ENCODE measurements at regions not wholly inside any gene's neighbourhood (a gene's known extent, or its start where the extent isn't known, plus 50 kb on each side); places are given as distances from the start of the nearest gene placed in this dataset.

DNA sequence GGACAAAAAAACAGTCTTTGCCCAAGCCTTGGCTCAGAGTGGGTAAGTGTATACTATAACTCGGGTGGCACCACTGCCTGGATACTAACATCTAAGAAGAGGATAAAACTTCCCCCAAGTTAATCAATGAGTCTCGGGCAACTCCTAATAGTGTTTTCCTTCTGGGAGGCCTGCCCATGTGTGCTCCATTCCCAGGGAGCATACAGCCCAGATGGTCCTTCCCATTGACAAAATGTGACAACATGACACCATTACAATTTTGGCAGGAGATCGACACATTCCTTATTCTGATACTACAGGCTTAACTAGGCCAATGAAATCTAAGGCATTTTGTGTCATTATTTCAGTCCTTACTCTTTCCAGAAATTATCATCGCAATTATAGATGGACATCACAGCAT, 52.7 kb upstream of the CRIM1 start:
- POLR2A ChIA-PET, result no interaction called here
- TF ChIP-seq, protein P1, sequence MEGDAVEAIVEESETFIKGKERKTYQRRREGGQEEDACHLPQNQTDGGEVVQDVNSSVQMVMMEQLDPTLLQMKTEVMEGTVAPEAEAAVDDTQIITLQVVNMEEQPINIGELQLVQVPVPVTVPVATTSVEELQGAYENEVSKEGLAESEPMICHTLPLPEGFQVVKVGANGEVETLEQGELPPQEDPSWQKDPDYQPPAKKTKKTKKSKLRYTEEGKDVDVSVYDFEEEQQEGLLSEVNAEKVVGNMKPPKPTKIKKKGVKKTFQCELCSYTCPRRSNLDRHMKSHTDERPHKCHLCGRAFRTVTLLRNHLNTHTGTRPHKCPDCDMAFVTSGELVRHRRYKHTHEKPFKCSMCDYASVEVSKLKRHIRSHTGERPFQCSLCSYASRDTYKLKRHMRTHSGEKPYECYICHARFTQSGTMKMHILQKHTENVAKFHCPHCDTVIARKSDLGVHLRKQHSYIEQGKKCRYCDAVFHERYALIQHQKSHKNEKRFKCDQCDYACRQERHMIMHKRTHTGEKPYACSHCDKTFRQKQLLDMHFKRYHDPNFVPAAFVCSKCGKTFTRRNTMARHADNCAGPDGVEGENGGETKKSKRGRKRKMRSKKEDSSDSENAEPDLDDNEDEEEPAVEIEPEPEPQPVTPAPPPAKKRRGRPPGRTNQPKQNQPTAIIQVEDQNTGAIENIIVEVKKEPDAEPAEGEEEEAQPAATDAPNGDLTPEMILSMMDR (IDR thresholded peaks at IDR 0.05; ENCODE audit: insufficient read depth, low read length, missing control alignments), result no peak
- DNase-seq (ENCODE audit: low read depth, low spot score), result no peak
- CTCF ChIA-PET, result no interaction called here
- no peak overlapping the region for H3K4me3 ChIP-seq (ENCODE audit: low read depth, low read length)

GRCh38 chr2:36301843-36302242, 53.7 kb upstream of the CRIM1 start:
- ChIA-PET POLR2A (no interaction called here), CTCF (no interaction called here)
- H3K4me3 ChIP-seq (ENCODE audit: low read depth, low read length), result no peak overlapping the region
- TF ChIP-seq, protein P1 (IDR thresholded peaks at IDR 0.05; ENCODE audit: insufficient read depth, low read length, missing control alignments), result no peak
- no peak for DNase-seq (ENCODE audit: low read depth, low spot score)

GRCh38 chr2:36300697-36301096, 54.9 kb upstream of the CRIM1 start:
- ChIA-PET CTCF (no interaction called here), POLR2A (no interaction called here)
- no peak overlapping the region for H3K4me3 ChIP-seq (ENCODE audit: low read depth, low read length)
- no peak for DNase-seq (ENCODE audit: low read depth, low spot score)
- TF ChIP-seq, protein P1 (IDR thresholded peaks at IDR 0.05; ENCODE audit: insufficient read depth, low read length, missing control alignments), result no peak

- POLR2A ChIA-PET, result no interaction called here
- no peak overlapping the region for H3K4me3 ChIP-seq (ENCODE audit: low read depth, low read length)
- DNase-seq (ENCODE audit: low read depth, low spot score), result no peak
- TF ChIP-seq, protein P1 (IDR thresholded peaks at IDR 0.05; ENCODE audit: insufficient read depth, low read length, missing control alignments), result no peak
- CTCF ChIA-PET, result no interaction called here
Measured at GRCh38 chr2:36296798-36297197, 58.8 kb upstream of the CRIM1 start.

DNA sequence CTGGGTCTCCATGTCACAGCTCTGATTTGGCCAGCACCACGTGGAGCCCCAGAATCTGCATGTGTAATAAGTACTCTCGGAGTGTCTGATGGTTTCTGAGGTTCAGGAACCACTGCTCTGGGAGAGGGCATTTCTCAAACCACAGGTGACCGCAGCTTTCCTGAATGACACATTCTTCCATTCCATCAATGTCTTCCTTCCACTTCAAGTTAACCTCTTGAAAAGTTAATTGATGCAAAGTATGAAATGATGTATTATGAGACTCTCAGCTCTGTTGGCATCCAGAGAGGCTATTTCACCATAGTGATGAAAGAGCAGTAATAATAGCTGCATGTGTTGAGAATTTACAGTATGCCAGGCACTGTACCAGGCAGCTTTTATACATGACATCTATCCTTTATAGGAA, 61.3 kb upstream of the CRIM1 start:
- ChIA-PET CTCF (interaction anchor here (0.8 to 1.5 kb wide), 2 partner anchors 25 to 27 kb away, joined by 3 to 4 read pairs; no protein-coding TSS in a partner anchor), POLR2A (interaction anchor here (0.6 kb wide), 1 partner anchor 8 kb away, joined by 3 read pairs; no protein-coding TSS in a partner anchor)
- no peak for DNase-seq (ENCODE audit: low read depth, low spot score)
- TF ChIP-seq, protein P1 (IDR thresholded peaks at IDR 0.05; ENCODE audit: insufficient read depth, low read length, missing control alignments), result no peak
- H3K4me3 ChIP-seq (ENCODE audit: low read depth, low read length), result no peak overlapping the region

- CTCF ChIA-PET, result no interaction called here
- POLR2A ChIA-PET, result no interaction called here
- TF ChIP-seq, protein P1 (IDR thresholded peaks at IDR 0.05; ENCODE audit: insufficient read depth, low read length, missing control alignments), result no peak
- peak; percentile 21 for DNase-seq (ENCODE audit: low read depth, low spot score)
- H3K4me3 ChIP-seq (ENCODE audit: low read depth, low read length), result no peak overlapping the region
Measured at GRCh38 chr2:36290306-36290856, 65.2 kb upstream of the CRIM1 start.

Measured in AG04449 (cell line).